Large intestine (tissue), 3 donors: ENCODE measurements at regions not wholly inside any gene's neighbourhood (a gene's known extent, or its start where the extent isn't known, plus 50 kb on each side); places are given as distances from the start of the nearest gene placed in this dataset.
"Not testable (repeated sequence)": the region's sequence is repeated elsewhere in the genome, so short reads cannot be mapped to it uniquely, and the experiment has no call there.

Source experiments
- DNase-seq, 2 donors: peaks; one replicate each; pipeline versions ENCODE4 v3.0.0 to v3.0.0-alpha.2; 2013
- H3K27ac ChIP-seq: one replicate; pipeline ENCODE4 v1.5.1; 2013; ENCODE audit warnings: low read length
- H3K27me3 ChIP-seq: 2 replicates; pipeline ENCODE4 v1.6.1; 2013; ENCODE audit warnings: low read length; ENCODE audit not compliant: control insufficient read depth, insufficient read depth
- H3K36me3 ChIP-seq: 2 replicates; pipeline ENCODE4 v1.6.1; 2013; ENCODE audit warnings: low read length; ENCODE audit not compliant: control insufficient read depth, insufficient read depth
- H3K4me1 ChIP-seq: one replicate; pipeline ENCODE4 v1.6.1; 2013; ENCODE audit warnings: low read length; ENCODE audit not compliant: control insufficient read depth, insufficient read depth
- H3K4me3 ChIP-seq: one replicate; pipeline ENCODE4 v1.5.1; 2013; ENCODE audit warnings: low read length
- H3K9me3 ChIP-seq: one replicate; pipeline ENCODE4 v1.6.1; 2013; ENCODE audit warnings: mild to moderate bottlenecking, low read depth, low read length, moderate library complexity; ENCODE audit not compliant: control insufficient read depth
- WGBS: methylation state at CpG from one replicate; pipeline ENCODE4 v1.1.5; 2013; ENCODE audit warnings: low lambda C conversion rate; ENCODE audit not compliant: insufficient coverage; 5-methylcytosine and 5-hydroxymethylcytosine counted together

DNA sequence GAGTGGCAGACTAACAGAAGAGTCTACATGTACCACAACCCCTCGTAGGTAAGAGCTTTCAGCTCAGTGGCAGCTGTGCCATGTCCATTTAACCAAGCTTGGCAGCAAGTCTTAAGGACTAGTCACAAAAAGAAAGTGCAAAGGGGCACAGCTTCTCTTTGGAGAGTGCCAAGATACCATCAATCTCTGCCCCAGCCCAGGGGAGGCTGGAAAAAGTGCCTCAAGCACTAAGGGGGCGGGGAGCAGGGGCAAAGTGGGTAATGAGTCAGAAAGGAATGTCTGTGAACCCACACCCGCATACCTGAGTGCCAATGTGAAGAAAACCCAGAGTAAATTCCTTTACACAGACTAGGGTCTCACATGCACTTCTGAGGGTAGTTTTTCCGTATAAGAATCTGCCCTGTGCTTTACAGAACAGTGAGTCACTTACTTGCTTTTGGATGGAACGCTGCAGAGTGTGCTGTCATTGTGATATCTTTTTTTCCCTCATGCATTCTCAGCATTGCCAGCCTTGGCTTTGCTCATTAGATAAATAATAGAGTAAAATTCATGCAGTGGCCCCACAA lies 219.8 kb downstream of the ZNF674 start:
- H3K4me1 ChIP-seq = peaks cover 48% of the 10 kb centered on the region
- no CpG with 5 or more reads among the region's 5 CpGs for WGBS

DNA sequence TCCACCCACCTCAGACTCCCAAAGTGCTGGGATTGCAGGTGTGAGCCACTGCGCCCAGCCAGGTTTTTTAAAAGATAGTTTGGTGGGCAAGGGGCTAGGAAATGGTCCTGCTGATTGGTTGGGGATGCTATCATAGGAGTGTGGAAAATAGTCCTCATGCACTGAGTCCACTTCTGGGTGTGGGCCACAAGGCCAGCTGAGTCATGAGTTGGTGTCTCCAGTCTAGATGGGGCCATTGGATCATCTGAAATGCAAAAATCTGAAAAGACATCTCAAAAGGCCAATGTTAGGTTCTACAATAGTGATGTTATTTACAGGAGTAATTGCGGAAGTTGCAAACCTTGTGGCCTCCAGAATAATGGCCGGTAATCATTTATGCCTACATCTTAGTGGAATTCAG lies 221.1 kb downstream of the ZNF674 start:
- no peak overlapping the region for H3K27ac ChIP-seq
- no peak overlapping the region for H3K4me3 ChIP-seq
- H3K4me1 ChIP-seq = peaks cover 53% of the 10 kb centered on the region
- no peaks in the 10 kb centered on the region for H3K9me3 ChIP-seq
- DNase-seq = no peak
- no CpG with 5 or more reads among the region's 3 CpGs for WGBS
- H3K27me3 ChIP-seq = no peaks in the 10 kb centered on the region
- no peaks in the 10 kb centered on the region for H3K36me3 ChIP-seq

More for the DNA sequence above, 219.8 kb downstream of the ZNF674 start:
- H3K4me3 ChIP-seq = no peak overlapping the region
- H3K27me3 ChIP-seq = no peaks in the 10 kb centered on the region
- DNase-seq = peak; percentile 12 to 36
- H3K36me3 ChIP-seq = no peaks in the 10 kb centered on the region
- H3K27ac ChIP-seq = peak overlapping the region; percentile 93
- H3K9me3 ChIP-seq = no peaks in the 10 kb centered on the region

DNA sequence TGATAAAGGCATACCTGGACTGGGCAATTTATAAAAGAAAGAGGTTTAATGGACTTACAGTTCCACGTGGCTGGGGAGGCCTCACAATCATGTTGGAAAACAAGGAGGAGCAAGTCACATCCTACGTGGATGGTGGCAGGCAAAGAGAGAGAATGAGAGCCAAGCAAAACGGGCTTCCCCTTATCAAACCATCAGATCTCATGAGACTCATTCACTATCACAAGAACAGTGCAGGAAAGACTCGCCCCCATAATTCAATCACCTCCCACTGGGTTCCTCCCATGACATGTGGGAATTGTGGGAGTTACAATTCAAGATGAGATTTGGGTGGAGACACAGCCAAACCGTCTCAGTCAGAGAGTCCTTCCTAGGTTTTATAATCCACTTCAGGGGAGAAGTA lies 222.3 kb downstream of the ZNF674 start:
- Histone ChIP-seq H3K4me1 (peaks cover 56% of the 10 kb centered on the region), H3K27ac (peak overlapping the region; percentile 72)
- DNase-seq, H3K27me3 ChIP-seq, H3K9me3 ChIP-seq, H3K4me3 ChIP-seq, H3K36me3 ChIP-seq: not testable (repeated sequence)
- no CpG with 5 or more reads among the region's 5 CpGs for WGBS

DNA sequence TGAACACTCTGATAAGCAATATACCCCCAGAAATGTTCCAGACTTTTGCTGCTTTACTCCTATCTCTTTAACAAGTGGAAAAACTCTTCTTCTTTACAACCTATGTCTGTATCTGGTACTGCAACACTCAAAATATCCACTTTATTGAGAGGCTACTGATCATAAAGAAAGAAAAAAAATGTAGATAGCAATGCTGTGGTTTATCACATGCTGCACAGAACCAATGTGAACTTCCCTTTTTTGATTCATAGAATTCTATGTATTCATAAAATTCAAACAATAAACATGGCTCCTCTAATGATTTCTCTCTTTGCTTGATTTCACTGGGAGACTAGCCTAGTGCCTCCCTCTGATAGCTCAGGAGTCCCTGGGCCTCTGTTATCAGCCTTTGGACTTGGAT lies 223.5 kb downstream of the ZNF674 start:
- DNase-seq = no peak
- no peak overlapping the region for H3K4me3 ChIP-seq
- H3K27ac ChIP-seq = peak overlapping the region; percentile 72

DNA sequence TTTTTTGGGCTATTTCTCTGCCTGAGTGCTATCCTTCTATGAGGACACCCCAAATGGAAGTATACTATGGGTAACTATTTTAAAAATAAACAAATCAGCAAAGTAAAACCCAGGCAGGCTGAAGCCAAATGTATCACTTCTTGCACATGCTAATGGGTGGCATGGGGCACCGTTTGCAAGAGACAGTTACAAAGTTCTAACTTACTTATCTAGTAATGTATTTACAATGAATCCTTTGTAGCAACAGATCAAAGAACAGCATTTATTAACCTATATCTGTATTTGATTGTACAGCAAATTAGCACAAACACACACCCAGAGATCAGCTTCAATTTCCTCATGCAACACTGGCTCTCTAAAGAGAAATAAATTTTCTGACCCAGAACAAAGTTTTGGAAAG lies 225.5 kb downstream of the ZNF674 start:
- H3K4me1 ChIP-seq = peaks cover 44% of the 10 kb centered on the region
- no peaks in the 10 kb centered on the region for H3K36me3 ChIP-seq
- no CpG with 5 or more reads among the region's 1 CpG for WGBS
- H3K9me3 ChIP-seq = peaks cover 3% of the 10 kb centered on the region
- DNase-seq = peak in 1 of 2 donors; percentile 34
- no peaks in the 10 kb centered on the region for H3K27me3 ChIP-seq
- H3K4me3 ChIP-seq = no peak overlapping the region
- H3K27ac ChIP-seq = peak overlapping the region; percentile 87

More for the DNA sequence above, 223.5 kb downstream of the ZNF674 start:
- H3K27me3 ChIP-seq = no peaks in the 10 kb centered on the region
- no peaks in the 10 kb centered on the region for H3K36me3 ChIP-seq
- peaks cover 61% of the 10 kb centered on the region for H3K4me1 ChIP-seq
- H3K9me3 ChIP-seq = peaks cover 3% of the 10 kb centered on the region

DNA sequence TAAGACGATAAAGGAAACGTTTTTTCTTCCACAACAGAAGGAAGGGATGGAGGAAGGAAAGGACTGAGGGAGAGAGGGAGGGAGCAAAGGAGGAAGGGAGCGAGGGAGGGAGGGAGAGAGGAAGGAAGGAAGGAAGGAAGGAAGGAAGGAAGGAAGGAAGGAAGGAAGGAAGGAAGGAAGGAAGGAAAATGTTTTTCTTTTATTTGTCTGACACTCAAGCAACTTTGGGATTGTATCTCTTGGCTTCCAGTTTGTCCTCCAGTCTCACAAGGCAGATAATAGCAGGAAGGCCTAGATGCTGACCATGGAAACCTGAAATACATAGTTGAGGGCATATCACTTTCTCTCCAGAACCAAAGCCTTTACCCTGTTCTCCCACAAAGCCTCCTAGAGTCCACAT lies 226.7 kb downstream of the ZNF674 start:
- H3K4me3 ChIP-seq = no peak overlapping the region
- peaks cover 3% of the 10 kb centered on the region for H3K9me3 ChIP-seq
- no peaks in the 10 kb centered on the region for H3K36me3 ChIP-seq
- no CpG with 5 or more reads among the region's 3 CpGs for whole genome bisulfite sequencing
- no peaks in the 10 kb centered on the region for H3K27me3 ChIP-seq
- peak overlapping the region; percentile 87 for H3K27ac ChIP-seq
- no peak for DNase-seq
- H3K4me1 ChIP-seq = peaks cover 44% of the 10 kb centered on the region

DNA sequence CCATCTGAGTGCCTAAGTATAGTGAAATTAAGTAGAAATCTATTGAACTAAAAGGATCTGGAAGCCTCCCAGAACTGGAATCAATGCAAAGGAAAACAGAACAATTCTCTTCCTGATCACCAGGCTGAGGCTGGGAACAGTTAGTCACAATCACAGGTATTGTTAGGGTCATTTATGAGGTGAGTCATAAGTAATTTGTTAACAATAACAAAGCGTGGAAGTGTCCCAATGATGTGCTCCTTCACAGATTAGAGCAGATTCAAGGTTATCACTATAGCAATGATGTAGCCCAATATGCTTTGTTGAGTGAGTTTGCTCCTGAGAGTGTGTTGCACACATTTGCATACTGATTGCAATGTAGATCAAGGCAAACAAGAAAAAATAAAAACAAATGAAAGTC lies 228.1 kb downstream of the ZNF674 start:
- Histone ChIP-seq H3K27ac (peak overlapping the region; percentile 77), H3K9me3 (peaks cover 3% of the 10 kb centered on the region), H3K36me3 (no peaks in the 10 kb centered on the region), H3K4me1 (peaks cover 36% of the 10 kb centered on the region), H3K4me3 (no peak overlapping the region), H3K27me3 (no peaks in the 10 kb centered on the region)
- WGBS = no CpG with 5 or more reads among the region's 1 CpG
- peak in 1 of 2 donors; percentile 64 for DNase-seq

DNA sequence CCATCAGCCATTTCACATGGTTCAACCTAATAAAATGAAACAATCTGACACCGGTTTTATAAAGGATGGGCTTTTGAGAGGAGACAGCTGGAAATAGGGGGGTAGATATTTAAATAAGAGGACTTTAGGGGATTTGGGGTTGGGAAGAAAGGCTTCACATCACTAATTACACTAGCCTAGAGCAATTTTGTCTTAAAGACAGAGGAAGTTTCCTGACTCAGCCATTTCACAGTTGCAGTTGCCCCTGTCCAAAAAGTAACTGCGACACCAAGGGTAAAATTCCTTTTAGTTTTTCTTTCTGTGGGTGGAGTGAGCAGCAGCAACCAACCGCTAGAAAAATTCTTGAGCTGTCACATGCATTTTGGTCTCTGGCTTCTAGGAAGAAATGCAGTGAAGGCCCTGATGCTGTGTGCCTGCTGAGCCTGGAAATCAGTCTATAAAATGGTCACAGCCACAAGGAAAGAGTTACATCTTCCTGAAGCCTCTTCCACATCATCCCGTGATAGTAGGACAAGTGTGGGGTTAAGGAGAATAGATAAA lies 233.6 kb downstream of the ZNF674 start:
- Histone ChIP-seq H3K9me3 (no peaks in the 10 kb centered on the region), H3K27ac (no peak overlapping the region), H3K4me3 (no peak overlapping the region), H3K36me3 (no peaks in the 10 kb centered on the region), H3K4me1 (peaks cover under 1% of the 10 kb centered on the region), H3K27me3 (no peaks in the 10 kb centered on the region)
- no peak for DNase-seq
- WGBS = no CpG with 5 or more reads among the region's 4 CpGs

DNA sequence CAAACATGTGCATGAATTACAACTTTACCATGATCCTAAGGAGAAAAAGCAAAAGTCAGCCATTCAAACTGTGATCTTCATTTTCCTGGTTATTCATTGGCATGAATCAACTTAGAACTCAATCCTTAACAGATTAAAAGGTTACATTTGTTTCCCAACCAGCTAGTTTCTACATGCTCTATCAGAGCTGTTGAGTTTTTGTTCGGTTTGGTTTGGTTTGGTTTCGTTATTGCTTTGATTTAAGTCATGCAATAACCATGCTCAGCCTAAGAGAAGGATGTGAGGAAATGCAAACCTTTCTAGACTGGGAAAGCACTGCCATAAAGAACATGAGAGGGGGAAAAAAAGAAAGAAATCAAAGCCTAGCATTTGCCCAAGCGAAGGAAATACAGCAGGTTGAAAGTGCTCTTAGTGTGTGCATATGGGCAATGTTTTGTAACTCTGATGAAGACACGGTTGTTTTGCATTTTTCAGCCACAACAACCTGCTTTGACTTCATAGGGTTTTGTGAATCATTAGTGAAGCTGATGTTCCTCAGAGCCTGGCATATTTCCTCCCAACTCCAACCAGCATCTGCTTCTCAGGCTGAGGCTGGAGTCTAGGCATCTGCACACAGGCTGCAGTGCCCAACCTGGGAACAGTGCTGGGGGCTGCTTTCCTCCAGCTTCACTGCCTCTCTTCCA lies 234.3 kb downstream of the ZNF674 start:
- H3K27me3 ChIP-seq = no peaks in the 10 kb centered on the region
- no peak overlapping the region for H3K27ac ChIP-seq
- H3K4me1 ChIP-seq = no peaks in the 10 kb centered on the region
- no peaks in the 10 kb centered on the region for H3K36me3 ChIP-seq
- H3K4me3 ChIP-seq = no peak overlapping the region
- DNase-seq = no peak
- no CpG with 5 or more reads among the region's 4 CpGs for WGBS
- no peaks in the 10 kb centered on the region for H3K9me3 ChIP-seq

DNA sequence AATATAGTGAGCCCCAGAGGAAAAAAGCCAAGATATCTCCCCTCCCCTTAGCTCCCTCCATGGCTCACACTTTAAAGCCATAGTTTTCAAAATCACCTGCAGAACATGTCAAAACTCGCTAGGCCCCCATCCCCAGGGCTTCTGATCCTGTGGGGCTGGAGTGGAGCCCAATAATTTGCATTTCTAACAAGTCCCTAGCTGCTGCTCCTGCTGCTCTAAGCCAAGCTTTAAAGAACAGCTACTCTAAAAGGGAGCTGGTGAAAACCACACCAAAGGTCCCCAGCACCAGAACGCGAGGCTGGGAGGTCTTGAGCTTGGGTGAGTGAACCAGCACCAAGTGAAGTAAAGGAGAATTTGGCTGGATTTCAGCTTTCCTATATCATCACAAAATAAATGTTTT lies 237.1 kb downstream of the ZNF674 start:
- no peak for DNase-seq
- Histone ChIP-seq H3K4me1 (no peaks in the 10 kb centered on the region), H3K9me3 (no peaks in the 10 kb centered on the region), H3K36me3 (no peaks in the 10 kb centered on the region), H3K27me3 (no peaks in the 10 kb centered on the region), H3K4me3 (no peak overlapping the region), H3K27ac (no peak overlapping the region)
- WGBS = no CpG with 5 or more reads among the region's 3 CpGs

DNA sequence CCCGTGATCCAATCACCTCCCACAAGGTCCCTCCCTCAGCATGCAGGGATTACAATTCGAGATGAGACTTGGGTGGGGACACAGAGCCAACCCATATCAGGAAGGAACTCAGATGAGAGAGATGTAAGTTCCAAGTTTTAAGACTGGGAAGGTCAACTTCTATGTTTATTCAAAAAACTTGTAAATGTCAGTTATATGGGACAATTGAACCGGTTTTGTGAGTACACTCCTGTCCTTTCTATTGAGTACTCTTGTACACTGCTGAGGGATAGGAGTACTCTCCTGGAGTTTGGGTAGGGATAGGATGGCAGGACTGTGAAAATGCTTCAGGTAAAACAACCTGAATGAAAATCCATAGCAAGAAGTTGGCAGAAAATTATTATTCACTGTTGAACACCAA lies 239.1 kb downstream of the ZNF674 start:
- H3K4me3 ChIP-seq = no peak overlapping the region
- H3K9me3 ChIP-seq = no peaks in the 10 kb centered on the region
- no peaks in the 10 kb centered on the region for H3K27me3 ChIP-seq
- H3K27ac ChIP-seq = no peak overlapping the region
- WGBS = no CpG with 5 or more reads among the region's 3 CpGs
- DNase-seq = no peak
- no peaks in the 10 kb centered on the region for H3K4me1 ChIP-seq
- H3K36me3 ChIP-seq = no peaks in the 10 kb centered on the region
